ENCODE measurements at regions not wholly inside any gene's neighbourhood (a gene's known extent, or its start where the extent isn't known, plus 50 kb on each side); places are given as distances from the start of the nearest gene placed in this dataset.

DNA sequence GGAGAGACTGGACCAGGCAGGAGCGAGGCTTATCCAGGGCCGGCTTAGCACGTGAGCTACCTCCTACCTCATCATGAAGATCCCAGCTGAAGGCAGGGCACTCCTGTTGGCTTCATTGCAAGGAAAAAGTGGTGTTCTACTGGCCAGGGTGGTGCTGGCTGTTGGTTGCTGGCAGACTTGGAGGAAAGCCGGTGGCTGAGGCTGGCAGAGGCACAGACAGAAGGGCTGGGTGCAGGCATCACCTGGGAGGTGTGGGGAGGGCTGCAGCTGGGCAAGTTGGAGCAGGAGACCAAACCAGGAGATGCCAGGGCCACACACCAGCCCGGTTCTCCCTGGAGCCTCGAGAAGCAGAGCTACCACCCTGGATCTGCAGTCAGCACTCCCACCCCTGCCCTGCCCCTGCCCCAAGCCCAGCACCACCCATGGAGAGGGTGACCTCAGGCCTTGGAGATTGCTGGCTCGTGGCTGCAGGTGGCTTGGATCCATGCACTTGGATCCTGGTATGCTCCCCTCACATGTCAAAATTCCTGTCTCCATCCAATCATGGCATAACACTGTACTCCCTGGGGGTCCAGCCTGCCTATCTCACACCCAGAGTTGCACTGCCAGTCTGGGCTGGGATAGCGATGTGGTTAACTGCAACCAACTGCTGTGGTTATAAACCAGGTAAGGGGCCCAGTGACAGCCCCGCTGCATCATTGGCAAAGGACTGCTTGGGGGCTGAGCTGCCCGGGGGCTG, 49.7 kb downstream of the GLI2 start:
- TF ChIP-seq, protein P1, sequence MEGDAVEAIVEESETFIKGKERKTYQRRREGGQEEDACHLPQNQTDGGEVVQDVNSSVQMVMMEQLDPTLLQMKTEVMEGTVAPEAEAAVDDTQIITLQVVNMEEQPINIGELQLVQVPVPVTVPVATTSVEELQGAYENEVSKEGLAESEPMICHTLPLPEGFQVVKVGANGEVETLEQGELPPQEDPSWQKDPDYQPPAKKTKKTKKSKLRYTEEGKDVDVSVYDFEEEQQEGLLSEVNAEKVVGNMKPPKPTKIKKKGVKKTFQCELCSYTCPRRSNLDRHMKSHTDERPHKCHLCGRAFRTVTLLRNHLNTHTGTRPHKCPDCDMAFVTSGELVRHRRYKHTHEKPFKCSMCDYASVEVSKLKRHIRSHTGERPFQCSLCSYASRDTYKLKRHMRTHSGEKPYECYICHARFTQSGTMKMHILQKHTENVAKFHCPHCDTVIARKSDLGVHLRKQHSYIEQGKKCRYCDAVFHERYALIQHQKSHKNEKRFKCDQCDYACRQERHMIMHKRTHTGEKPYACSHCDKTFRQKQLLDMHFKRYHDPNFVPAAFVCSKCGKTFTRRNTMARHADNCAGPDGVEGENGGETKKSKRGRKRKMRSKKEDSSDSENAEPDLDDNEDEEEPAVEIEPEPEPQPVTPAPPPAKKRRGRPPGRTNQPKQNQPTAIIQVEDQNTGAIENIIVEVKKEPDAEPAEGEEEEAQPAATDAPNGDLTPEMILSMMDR (IDR thresholded peaks at IDR 0.05; ENCODE audit: control extremely low read depth, extremely low read depth, low read depth, missing control alignments) = no peak
- ChIA-PET CTCF (no interaction called here), POLR2A (no interaction called here)
- no peak for DNase-seq (ENCODE audit: extremely low spot score)

GRCh38 chr2:120786038-120786960, 50.6 kb downstream of the GLI2 start:
- DNase-seq (ENCODE audit: extremely low spot score) = no peak
- CTCF ChIA-PET = no interaction called here
- POLR2A ChIA-PET = no interaction called here
- TF ChIP-seq, protein P1 (IDR thresholded peaks at IDR 0.05; ENCODE audit: control extremely low read depth, extremely low read depth, low read depth, missing control alignments) = no peak

DNA sequence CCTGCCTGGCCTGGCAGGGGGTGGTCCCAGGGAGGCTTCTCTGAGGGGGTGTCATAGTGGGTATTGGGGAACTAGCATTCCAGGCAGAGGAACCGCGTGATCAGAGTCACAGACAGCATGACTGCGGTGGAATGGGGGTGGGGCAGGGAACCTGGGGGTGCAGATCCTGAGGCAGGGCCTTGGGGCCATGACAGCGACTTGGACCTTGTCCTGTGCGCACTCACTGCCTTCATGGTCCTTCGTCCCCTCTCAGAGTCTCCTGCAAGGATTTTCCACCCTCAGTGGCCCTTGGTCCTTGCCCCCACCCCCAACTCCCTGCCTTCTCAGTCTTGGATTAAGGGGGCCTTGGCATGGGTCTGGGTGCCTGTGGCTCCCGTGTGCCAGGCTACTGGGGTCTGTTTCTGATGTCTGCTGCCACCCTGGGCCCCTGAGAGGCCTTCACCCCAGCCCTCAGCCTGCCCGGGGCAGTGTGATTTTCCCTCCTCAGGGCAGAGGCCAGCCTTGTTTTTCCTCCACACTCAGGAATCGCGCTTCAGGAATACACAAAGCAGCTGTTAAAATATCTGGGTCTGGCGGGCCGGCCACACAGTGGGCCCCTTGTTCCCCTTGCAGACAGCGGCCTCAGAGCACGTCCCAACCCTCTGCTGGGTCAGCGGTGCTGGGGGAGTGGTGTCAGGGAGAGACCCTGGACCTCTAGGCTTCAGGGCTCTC, 51.6 kb downstream of the GLI2 start:
- POLR2A ChIA-PET = no interaction called here
- TF ChIP-seq, protein P1 (IDR thresholded peaks at IDR 0.05; ENCODE audit: control extremely low read depth, extremely low read depth, low read depth, missing control alignments) = no peak
- no peak for DNase-seq (ENCODE audit: extremely low spot score)
- CTCF ChIA-PET = no interaction called here

DNA sequence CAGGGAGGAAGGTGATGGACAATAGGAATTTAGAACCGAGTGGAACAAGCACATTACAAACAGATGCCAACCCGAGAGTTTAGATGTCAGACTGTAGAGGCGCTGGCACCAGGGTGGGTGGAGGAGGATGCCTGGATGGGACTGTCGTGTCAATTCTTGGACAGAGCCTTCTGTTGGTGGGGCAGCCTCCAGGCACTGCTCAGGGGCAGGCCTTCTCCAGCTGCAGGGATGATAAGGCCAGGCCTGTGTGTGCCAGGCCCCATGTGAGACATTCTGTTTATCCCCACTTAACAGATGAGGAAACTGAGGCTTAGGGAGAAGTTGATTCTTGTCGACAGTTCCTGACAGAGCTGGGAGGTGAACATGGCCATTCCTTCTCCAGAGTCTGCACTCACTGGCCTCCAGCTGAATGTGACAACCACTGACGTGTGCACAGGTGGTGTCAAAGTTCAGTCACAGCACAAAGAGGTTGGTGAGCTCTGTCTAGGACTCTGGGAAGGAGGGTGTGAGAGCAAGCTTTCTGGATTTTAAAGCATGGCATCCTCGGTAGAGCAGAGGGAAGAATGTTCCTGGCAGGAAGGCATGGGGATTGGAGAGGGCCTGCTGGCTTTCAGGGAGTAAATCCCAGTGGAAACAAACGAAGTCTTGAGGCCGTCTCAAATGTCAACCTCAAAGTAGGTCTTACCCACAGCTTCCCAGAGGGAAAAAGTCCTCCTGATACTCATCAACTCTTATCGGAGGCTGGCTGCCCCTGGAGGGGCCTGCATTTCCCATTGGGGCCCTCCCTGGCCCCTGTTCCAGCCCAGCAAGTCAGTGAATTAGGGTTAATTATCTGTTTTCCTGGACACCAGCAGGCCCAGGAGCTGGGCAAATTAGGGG, 52.4 kb downstream of the GLI2 start:
- TF ChIP-seq, protein P1 (IDR thresholded peaks at IDR 0.05; ENCODE audit: control extremely low read depth, extremely low read depth, low read depth, missing control alignments) = no peak
- DNase-seq (ENCODE audit: extremely low spot score) = no peak
- ChIA-PET CTCF (no interaction called here), POLR2A (no interaction called here)

DNA sequence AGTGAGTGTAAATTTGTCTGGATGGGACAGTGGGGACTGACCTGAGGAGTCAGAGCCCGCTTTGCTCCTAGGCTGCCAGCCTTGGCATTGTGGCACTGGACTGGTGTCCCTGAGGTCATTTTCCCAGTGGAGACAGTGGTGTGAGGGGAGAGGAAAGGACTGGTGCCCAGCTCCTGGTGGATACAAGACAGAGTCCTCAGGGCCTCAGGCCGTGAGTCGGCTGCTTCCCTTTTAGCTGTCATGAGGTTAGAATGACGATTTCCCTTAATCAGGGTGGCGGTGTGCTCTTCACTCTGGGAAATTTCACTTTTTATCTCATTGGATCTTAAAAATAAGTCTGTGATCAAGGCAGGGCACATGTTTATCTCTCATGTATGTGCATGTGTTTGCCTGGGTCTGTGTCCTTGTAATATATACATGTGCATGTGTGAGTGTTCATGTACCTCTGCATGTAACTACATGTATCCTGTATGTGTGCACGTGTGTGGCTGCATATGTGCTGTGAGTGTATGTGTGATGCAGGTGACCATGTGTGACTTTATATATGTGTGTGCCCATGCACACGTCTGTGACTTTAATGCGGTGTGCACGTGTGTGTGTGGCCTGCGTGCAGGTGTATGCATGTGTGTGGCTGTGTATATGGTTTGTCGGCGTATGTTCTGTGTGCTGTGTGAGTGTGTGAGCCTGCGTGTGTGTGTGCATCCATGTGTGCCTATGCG, 55.7 kb downstream of the GLI2 start:
- POLR2A ChIA-PET = no interaction called here
- CTCF ChIA-PET = no interaction called here
- DNase-seq (ENCODE audit: extremely low spot score) = no peak
- TF ChIP-seq, protein P1 (IDR thresholded peaks at IDR 0.05; ENCODE audit: control extremely low read depth, extremely low read depth, low read depth, missing control alignments) = no peak
